ENCODE measurements at regions not wholly inside any gene's neighbourhood (a gene's known extent, or its start where the extent isn't known, plus 50 kb on each side); places are given as distances from the start of the nearest gene placed in this dataset.

- Histone ChIP-seq H3K4me2 (ENCODE audit: extremely low read depth, insufficient read depth, low read length) (no peak overlapping the region), H3K9ac (ENCODE audit: insufficient read depth, low read length) (no peak overlapping the region), H3K4me1 (ENCODE audit: control insufficient read depth, extremely low read depth, insufficient read depth, low read length) (no peaks in the 10 kb centered on the region), H2AFZ (ENCODE audit: low read length) (no peak overlapping the region), H3K27me3 (ENCODE audit: control insufficient read depth, insufficient read depth, low read length) (no peaks in the 10 kb centered on the region), H3K27ac (ENCODE audit: insufficient read depth, low read length) (no peak overlapping the region), H3K9me3 (ENCODE audit: control insufficient read depth, insufficient read depth, low read depth, low read length) (no peaks in the 10 kb centered on the region), H3K79me2 (ENCODE audit: control insufficient read depth, insufficient read depth, low read length) (no peaks in the 10 kb centered on the region), H4K20me1 (ENCODE audit: control insufficient read depth, extremely low read depth, insufficient read depth, low read length) (no peaks in the 10 kb centered on the region), H3K4me3 (replicated peaks in 1 of 4; ENCODE audit: control extremely low read depth in 1 of 4, insufficient read depth in 1 of 4, low read depth in 3 of 4, low read length in 4 of 4) (no peak overlapping the region), H3K36me3 (ENCODE audit: control insufficient read depth, insufficient read depth, low read length) (no peaks in the 10 kb centered on the region)
- no peak for TF ChIP-seq CTCF (conservative IDR thresholded peaks at IDR 0.05 in 1 of 2, IDR thresholded peaks at IDR 0.05 in 1 of 2; ENCODE audit: low read depth in 1 of 2, low read length in 2 of 2)
- TF ChIP-seq EZH2 (IDR thresholded peaks at IDR 0.05; ENCODE audit: low read length, missing control alignments) = no peak
- no peak for DNase-seq (ENCODE audit: low read depth in 2 of 2)
These were observed 324.9 kb upstream of the MEX3C start for GRCh38 chr18:51522338-51522737.

- no peak overlapping the region for H3K4me2 ChIP-seq (ENCODE audit: extremely low read depth, insufficient read depth, low read length)
- H3K79me2 ChIP-seq (ENCODE audit: control insufficient read depth, insufficient read depth, low read length) = no peaks in the 10 kb centered on the region
- H2AFZ ChIP-seq (ENCODE audit: low read length) = no peak overlapping the region
- no peaks in the 10 kb centered on the region for H3K9me3 ChIP-seq (ENCODE audit: control insufficient read depth, insufficient read depth, low read depth, low read length)
- H3K4me1 ChIP-seq (ENCODE audit: control insufficient read depth, extremely low read depth, insufficient read depth, low read length) = no peaks in the 10 kb centered on the region
- no peak overlapping the region for H3K27ac ChIP-seq (ENCODE audit: insufficient read depth, low read length)
- TF ChIP-seq CTCF (conservative IDR thresholded peaks at IDR 0.05 in 1 of 2, IDR thresholded peaks at IDR 0.05 in 1 of 2; ENCODE audit: low read depth in 1 of 2, low read length in 2 of 2) = no peak
- TF ChIP-seq EZH2 (IDR thresholded peaks at IDR 0.05; ENCODE audit: low read length, missing control alignments) = no peak
- no peaks in the 10 kb centered on the region for H4K20me1 ChIP-seq (ENCODE audit: control insufficient read depth, extremely low read depth, insufficient read depth, low read length)
- no peaks in the 10 kb centered on the region for H3K36me3 ChIP-seq (ENCODE audit: control insufficient read depth, insufficient read depth, low read length)
- no peak for DNase-seq (ENCODE audit: low read depth in 2 of 2)
- H3K27me3 ChIP-seq (ENCODE audit: control insufficient read depth, insufficient read depth, low read length) = no peaks in the 10 kb centered on the region
- no peak overlapping the region for H3K9ac ChIP-seq (ENCODE audit: insufficient read depth, low read length)
- H3K4me3 ChIP-seq (replicated peaks in 1 of 4; ENCODE audit: control extremely low read depth in 1 of 4, insufficient read depth in 1 of 4, low read depth in 3 of 4, low read length in 4 of 4) = no peak overlapping the region
These were observed 325.3 kb upstream of the MEX3C start for GRCh38 chr18:51522821-51523220.

GRCh38 chr18:51523671-51524070, 326.2 kb upstream of the MEX3C start:
- DNase-seq (ENCODE audit: low read depth in 2 of 2) = no peak
- Histone ChIP-seq H2AFZ (ENCODE audit: low read length) (no peak overlapping the region), H3K9ac (ENCODE audit: insufficient read depth, low read length) (no peak overlapping the region), H3K4me1 (ENCODE audit: control insufficient read depth, extremely low read depth, insufficient read depth, low read length) (no peaks in the 10 kb centered on the region), H3K79me2 (ENCODE audit: control insufficient read depth, insufficient read depth, low read length) (no peaks in the 10 kb centered on the region), H3K27me3 (ENCODE audit: control insufficient read depth, insufficient read depth, low read length) (no peaks in the 10 kb centered on the region), H4K20me1 (ENCODE audit: control insufficient read depth, extremely low read depth, insufficient read depth, low read length) (no peaks in the 10 kb centered on the region), H3K36me3 (ENCODE audit: control insufficient read depth, insufficient read depth, low read length) (no peaks in the 10 kb centered on the region), H3K4me2 (ENCODE audit: extremely low read depth, insufficient read depth, low read length) (no peak overlapping the region), H3K4me3 (replicated peaks in 1 of 4; ENCODE audit: control extremely low read depth in 1 of 4, insufficient read depth in 1 of 4, low read depth in 3 of 4, low read length in 4 of 4) (no peak overlapping the region), H3K27ac (ENCODE audit: insufficient read depth, low read length) (no peak overlapping the region), H3K9me3 (ENCODE audit: control insufficient read depth, insufficient read depth, low read depth, low read length) (no peaks in the 10 kb centered on the region)
- TF ChIP-seq CTCF (conservative IDR thresholded peaks at IDR 0.05 in 1 of 2, IDR thresholded peaks at IDR 0.05 in 1 of 2; ENCODE audit: low read depth in 1 of 2, low read length in 2 of 2) = no peak
- TF ChIP-seq EZH2 (IDR thresholded peaks at IDR 0.05; ENCODE audit: low read length, missing control alignments) = no peak

All from fibroblast of lung (primary cell).